ENCODE measurements at regions not wholly inside any gene's neighbourhood (a gene's known extent, or its start where the extent isn't known, plus 50 kb on each side); places are given as distances from the start of the nearest gene placed in this dataset.

DNA sequence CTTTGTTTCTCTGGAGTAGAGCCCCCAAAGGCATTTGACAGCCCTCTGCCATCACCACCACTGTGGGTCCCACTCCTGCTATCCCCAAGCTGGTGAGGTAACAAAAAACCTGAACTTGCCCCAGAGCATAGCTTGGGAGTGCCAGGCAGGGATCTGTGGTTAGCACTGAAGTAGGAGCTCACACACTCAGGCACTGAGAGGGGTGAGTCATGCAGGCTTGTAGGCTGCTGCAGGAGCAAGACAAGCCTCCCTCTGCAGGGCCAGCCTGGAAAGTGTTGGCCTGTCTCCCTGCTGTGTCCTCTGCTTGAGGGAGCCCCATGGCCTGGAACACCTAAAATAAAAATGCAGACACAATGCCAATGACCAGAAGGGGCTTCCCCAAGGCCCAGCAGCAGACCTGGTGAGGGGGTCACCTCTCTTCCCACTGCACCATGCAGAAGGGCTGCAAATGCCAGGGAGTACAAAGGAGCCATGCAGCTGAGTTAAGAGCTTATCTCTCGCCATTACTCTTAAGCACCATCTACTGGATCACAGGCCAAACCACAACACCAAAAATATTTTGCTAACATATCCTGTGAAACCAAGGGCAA is 108.9 kb upstream of the POGK start:
- TF ChIP-seq POLR2A (IDR thresholded peaks at IDR 0.05; ENCODE audit: low read length) (no peak), GATA1 (IDR thresholded peaks at IDR 0.05; ENCODE audit: low read depth, low read length) (no peak)
